Vagina (tissue), 2 donors: ENCODE measurements at regions not wholly inside any gene's neighbourhood (a gene's known extent, or its start where the extent isn't known, plus 50 kb on each side); places are given as distances from the start of the nearest gene placed in this dataset.

Source experiments
- POLR2AphosphoS5 ChIP-seq, 2 donors: sonication (generic); formaldehyde crosslinking; IDR thresholded peaks; one replicate each; pipeline ENCODE4 v1.9.0; 2017; ENCODE audit warnings: antibody characterized with exemption in 2 of 2, mild to moderate bottlenecking in 2 of 2, low read depth in 1 of 2; ENCODE audit not compliant: insufficient read depth in 1 of 2
- TF ChIP-seq, protein P1 (sequence below), 3 experiments: fragments of 450-650 bp in 2 of 3; fragments of 200-600 bp in 1 of 3; sonication (generic) in 1 of 3; IDR thresholded peaks; one replicate each; pipeline ENCODE4 v1.5.1; 2017 to 2019; ENCODE audit warnings: antibody characterized with exemption in 3 of 3, mild to moderate bottlenecking in 2 of 3, moderate library complexity in 2 of 3

DNA sequence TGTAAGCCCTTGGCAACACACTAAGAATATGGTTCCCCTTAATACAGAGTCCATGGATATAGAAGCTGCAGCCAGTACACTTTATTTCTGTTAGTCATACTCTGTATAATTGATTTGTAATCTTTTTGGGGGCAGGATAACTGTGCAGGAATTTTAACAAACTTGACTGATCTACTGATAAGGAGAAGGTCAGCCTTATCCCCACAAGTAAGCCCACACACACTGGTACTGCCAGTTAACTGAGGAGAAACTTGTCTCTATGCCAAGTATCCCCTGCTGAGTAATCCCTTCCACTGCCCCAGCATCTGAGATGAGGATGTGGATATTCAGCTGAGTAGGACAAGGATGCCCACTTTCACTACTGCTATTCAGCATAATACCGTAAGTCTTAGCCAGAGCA is 154.9 kb upstream of the CXXC4 start:
- TF ChIP-seq, protein P1, sequence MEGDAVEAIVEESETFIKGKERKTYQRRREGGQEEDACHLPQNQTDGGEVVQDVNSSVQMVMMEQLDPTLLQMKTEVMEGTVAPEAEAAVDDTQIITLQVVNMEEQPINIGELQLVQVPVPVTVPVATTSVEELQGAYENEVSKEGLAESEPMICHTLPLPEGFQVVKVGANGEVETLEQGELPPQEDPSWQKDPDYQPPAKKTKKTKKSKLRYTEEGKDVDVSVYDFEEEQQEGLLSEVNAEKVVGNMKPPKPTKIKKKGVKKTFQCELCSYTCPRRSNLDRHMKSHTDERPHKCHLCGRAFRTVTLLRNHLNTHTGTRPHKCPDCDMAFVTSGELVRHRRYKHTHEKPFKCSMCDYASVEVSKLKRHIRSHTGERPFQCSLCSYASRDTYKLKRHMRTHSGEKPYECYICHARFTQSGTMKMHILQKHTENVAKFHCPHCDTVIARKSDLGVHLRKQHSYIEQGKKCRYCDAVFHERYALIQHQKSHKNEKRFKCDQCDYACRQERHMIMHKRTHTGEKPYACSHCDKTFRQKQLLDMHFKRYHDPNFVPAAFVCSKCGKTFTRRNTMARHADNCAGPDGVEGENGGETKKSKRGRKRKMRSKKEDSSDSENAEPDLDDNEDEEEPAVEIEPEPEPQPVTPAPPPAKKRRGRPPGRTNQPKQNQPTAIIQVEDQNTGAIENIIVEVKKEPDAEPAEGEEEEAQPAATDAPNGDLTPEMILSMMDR (IDR thresholded peaks at IDR 0.05), result no peak
- no peak for TF ChIP-seq POLR2AphosphoS5 (IDR thresholded peaks at IDR 0.05; ENCODE audit: insufficient read depth in 1 of 2, low read depth in 1 of 2)
